Astrocyte (in vitro differentiated cells and primary cell): ENCODE measurements at regions not wholly inside any gene's neighbourhood (a gene's known extent, or its start where the extent isn't known, plus 50 kb on each side); places are given as distances from the start of the nearest gene placed in this dataset.

Source experiments
- DNase-seq: peaks from one replicate; pipeline ENCODE4 v3.0.0-alpha.2; 2010; ENCODE audit warnings: low read depth
- FAIRE-seq: peaks from 2 replicates; lab custom pipeline; 2011; peaks lifted over from hg19 to GRCh38; lab: Jason Lieb, UNC
- H2AFZ ChIP-seq: 2 replicates; pipeline ENCODE4 v1.6.0; 2012; ENCODE audit warnings: low read depth, low read length, inconsistent platforms
- H3K27ac ChIP-seq: 2 replicates; pipeline ENCODE4 v1.5.1; 2011; ENCODE audit warnings: low read depth, low read length, inconsistent platforms
- H3K27me3 ChIP-seq: 2 replicates; pipeline ENCODE4 v1.6.0; 2011; ENCODE audit warnings: low read length, inconsistent platforms; ENCODE audit not compliant: insufficient read depth
- H3K36me3 ChIP-seq: 2 replicates; pipeline ENCODE4 v1.5.1; 2011; ENCODE audit warnings: low read length, inconsistent platforms; ENCODE audit not compliant: insufficient read depth
- H3K4me1 ChIP-seq: 2 replicates; pipeline ENCODE4 v1.5.1; 2011; ENCODE audit warnings: low read length, inconsistent platforms; ENCODE audit not compliant: insufficient read depth
- H3K4me2 ChIP-seq: 2 replicates; pipeline ENCODE4 v1.6.0; 2012; ENCODE audit warnings: low read length, inconsistent platforms
- H3K4me3 ChIP-seq: 2 replicates; pipeline ENCODE4 v1.5.1; 2011; ENCODE audit warnings: low read depth, mild to moderate bottlenecking, low read length, inconsistent platforms; ENCODE audit not compliant: insufficient read depth
- H3K79me2 ChIP-seq: 2 replicates; pipeline ENCODE4 v1.6.0; 2012; ENCODE audit warnings: mild to moderate bottlenecking, low read length, inconsistent platforms; ENCODE audit not compliant: insufficient read depth
- H3K9ac ChIP-seq: 2 replicates; pipeline ENCODE4 v1.6.0; 2012; ENCODE audit warnings: mild to moderate bottlenecking, low read length, inconsistent platforms
- H3K9me3 ChIP-seq: 2 replicates; pipeline ENCODE4 v1.5.1; 2012; ENCODE audit warnings: low read depth, mild to moderate bottlenecking, low read length, inconsistent platforms; ENCODE audit not compliant: insufficient read depth
- H4K20me1 ChIP-seq: 2 replicates; pipeline ENCODE4 v1.6.0; 2012; ENCODE audit warnings: low read length, inconsistent platforms; ENCODE audit not compliant: insufficient read depth
- H3K27ac Mint-ChIP-seq: one replicate; pipeline ENCODE4 v1.8.0; 2021; ENCODE audit warnings: mild to moderate bottlenecking, mixed read lengths; ENCODE audit not compliant: unreplicated experiment
- H3K27me3 Mint-ChIP-seq: one replicate; pipeline ENCODE4 v1.8.0; 2021; ENCODE audit warnings: low read depth, mixed read lengths; ENCODE audit not compliant: unreplicated experiment
- H3K36me3 Mint-ChIP-seq: one replicate; pipeline ENCODE4 v1.8.0; 2021; ENCODE audit warnings: low read depth, mixed read lengths; ENCODE audit not compliant: unreplicated experiment
- H3K4me1 Mint-ChIP-seq: one replicate; pipeline ENCODE4 v1.8.0; 2021; ENCODE audit warnings: low read depth, mixed read lengths; ENCODE audit not compliant: unreplicated experiment
- H3K4me3 Mint-ChIP-seq: one replicate; pipeline ENCODE4 v1.8.0; 2021; ENCODE audit warnings: mild to moderate bottlenecking, moderate library complexity, mixed read lengths; ENCODE audit not compliant: unreplicated experiment
- H3K9me3 Mint-ChIP-seq: one replicate; pipeline ENCODE4 v1.8.0; 2021; ENCODE audit warnings: mild to moderate bottlenecking, mixed read lengths; ENCODE audit not compliant: unreplicated experiment
- EZH2 ChIP-seq: IDR thresholded peaks from 2 replicates; pipeline ENCODE4 v1.6.1; 2012; ENCODE audit warnings: mild to moderate bottlenecking, low read length, inconsistent platforms; ENCODE audit not compliant: insufficient read depth
- TF ChIP-seq, protein P1 (sequence below): IDR thresholded peaks from 2 replicates; pipeline ENCODE4 v1.5.1; 2011; ENCODE audit warnings: low read depth, mild to moderate bottlenecking, inconsistent platforms, low read length, moderate library complexity; ENCODE audit not compliant: insufficient read depth

- Histone ChIP-seq H3K9me3 (no peaks in the 10 kb centered on the region), H3K27ac (no peak overlapping the region), H3K4me3 (no peak overlapping the region), H4K20me1 (no peaks in the 10 kb centered on the region), H3K79me2 (no peaks in the 10 kb centered on the region), H3K27me3 (peaks cover 61% of the 10 kb centered on the region), H2AFZ (no peak overlapping the region), H3K9ac (no peak overlapping the region), H3K4me2 (no peak overlapping the region), H3K36me3 (no peaks in the 10 kb centered on the region), H3K4me1 (peaks cover 4% of the 10 kb centered on the region)
- H3K36me3 Mint-ChIP-seq: peaks cover 5% of the 10 kb centered on the region
- no peak for FAIRE-seq
- H3K27me3 Mint-ChIP-seq: peaks cover 72% of the 10 kb centered on the region
- TF ChIP-seq, protein P1, sequence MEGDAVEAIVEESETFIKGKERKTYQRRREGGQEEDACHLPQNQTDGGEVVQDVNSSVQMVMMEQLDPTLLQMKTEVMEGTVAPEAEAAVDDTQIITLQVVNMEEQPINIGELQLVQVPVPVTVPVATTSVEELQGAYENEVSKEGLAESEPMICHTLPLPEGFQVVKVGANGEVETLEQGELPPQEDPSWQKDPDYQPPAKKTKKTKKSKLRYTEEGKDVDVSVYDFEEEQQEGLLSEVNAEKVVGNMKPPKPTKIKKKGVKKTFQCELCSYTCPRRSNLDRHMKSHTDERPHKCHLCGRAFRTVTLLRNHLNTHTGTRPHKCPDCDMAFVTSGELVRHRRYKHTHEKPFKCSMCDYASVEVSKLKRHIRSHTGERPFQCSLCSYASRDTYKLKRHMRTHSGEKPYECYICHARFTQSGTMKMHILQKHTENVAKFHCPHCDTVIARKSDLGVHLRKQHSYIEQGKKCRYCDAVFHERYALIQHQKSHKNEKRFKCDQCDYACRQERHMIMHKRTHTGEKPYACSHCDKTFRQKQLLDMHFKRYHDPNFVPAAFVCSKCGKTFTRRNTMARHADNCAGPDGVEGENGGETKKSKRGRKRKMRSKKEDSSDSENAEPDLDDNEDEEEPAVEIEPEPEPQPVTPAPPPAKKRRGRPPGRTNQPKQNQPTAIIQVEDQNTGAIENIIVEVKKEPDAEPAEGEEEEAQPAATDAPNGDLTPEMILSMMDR: no peak
- TF ChIP-seq EZH2: no peak
- H3K27ac Mint-ChIP-seq: no peak overlapping the region
- no peak for DNase-seq
- H3K9me3 Mint-ChIP-seq: peaks cover 15% of the 10 kb centered on the region
- no peaks in the 10 kb centered on the region for H3K4me1 Mint-ChIP-seq
- H3K4me3 Mint-ChIP-seq: no peak overlapping the region
Measured at GRCh38 chr13:99897076-99897440, 74.5 kb downstream of the ZIC5 start.

- Histone ChIP-seq H3K9me3 (no peaks in the 10 kb centered on the region), H3K36me3 (no peaks in the 10 kb centered on the region), H3K79me2 (no peaks in the 10 kb centered on the region), H4K20me1 (no peaks in the 10 kb centered on the region), H3K4me3 (no peak overlapping the region), H3K4me1 (peaks cover 6% of the 10 kb centered on the region), H3K9ac (no peak overlapping the region), H3K27ac (no peak overlapping the region), H3K4me2 (peak overlapping the region; percentile 74), H2AFZ (no peak overlapping the region), H3K27me3 (peaks cover 63% of the 10 kb centered on the region)
- peaks cover 5% of the 10 kb centered on the region for H3K36me3 Mint-ChIP-seq
- TF ChIP-seq EZH2: no peak
- TF ChIP-seq, protein P1: no peak
- no peak overlapping the region for H3K27ac Mint-ChIP-seq
- DNase-seq (no peak), FAIRE-seq (no peak)
- peaks cover 16% of the 10 kb centered on the region for H3K9me3 Mint-ChIP-seq
- H3K27me3 Mint-ChIP-seq: peaks cover 74% of the 10 kb centered on the region
- H3K4me1 Mint-ChIP-seq: no peaks in the 10 kb centered on the region
- H3K4me3 Mint-ChIP-seq: no peak overlapping the region
Measured at GRCh38 chr13:99896369-99897075, 75.0 kb downstream of the ZIC5 start.
